Hypothalamus (tissue), 51 donors: ENCODE measurements at regions not wholly inside any gene's neighbourhood (a gene's known extent, or its start where the extent isn't known, plus 50 kb on each side); places are given as distances from the start of the nearest gene placed in this dataset.

Experiments
- DNase-seq, 51 donors: peaks; one replicate each; lab custom pipeline; 2025; lab: John Stamatoyannopoulos, UW

DNA sequence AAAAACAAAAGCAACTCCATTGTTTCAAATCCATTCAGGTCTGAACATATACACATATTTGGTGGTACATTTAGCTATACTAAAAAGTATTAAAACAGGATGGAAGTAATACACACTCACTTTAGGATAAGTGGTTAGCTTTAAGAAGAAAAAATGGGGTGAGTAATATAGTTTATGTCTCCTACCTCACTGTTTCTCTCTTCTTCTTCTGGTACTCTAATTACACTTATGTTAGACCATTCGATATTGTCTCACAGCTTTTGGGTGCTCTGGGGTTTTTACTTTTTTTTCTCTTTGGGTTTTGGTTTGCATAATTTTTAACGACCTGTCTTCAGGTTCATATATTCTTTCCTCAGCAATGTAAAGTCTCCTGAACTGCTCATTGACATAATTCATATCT, 75.4 kb upstream of the AKAP13 start:
- no peak for DNase-seq

DNA sequence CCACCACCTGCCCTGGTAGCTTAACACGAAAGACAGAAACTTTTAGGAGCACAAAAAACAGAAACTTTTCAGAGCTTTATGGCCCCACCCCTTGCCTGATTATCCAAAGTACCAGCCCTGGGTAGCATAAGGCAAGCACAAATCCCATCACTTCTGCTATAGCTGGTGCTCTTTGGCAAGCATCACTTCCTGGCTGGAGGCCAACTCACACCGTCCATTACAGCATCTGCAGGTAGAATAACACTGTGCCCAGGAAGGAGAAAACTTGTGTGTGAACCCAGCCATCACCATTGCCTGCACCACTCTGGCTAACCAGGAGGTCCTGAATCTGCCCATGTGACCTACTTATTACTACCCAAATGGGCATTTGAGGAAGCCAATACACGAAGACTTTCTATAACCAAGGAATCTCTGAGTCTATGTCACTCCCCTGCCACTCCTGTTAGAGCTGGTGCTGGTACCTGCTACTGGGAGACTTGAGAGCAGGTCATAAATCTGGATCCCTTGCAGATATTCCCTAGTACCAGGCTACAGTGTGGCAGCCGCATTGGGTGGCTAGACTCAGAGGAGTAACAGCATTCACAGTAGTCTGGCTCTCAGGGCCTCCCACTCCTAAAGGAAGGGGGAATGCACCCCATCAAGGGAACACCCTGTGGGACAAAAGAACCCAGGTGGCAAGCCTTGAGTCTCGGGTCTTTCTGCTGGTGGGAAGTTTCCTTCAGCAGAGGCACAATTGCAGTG, 73.3 kb upstream of the AKAP13 start:
- no peak for DNase-seq

DNA sequence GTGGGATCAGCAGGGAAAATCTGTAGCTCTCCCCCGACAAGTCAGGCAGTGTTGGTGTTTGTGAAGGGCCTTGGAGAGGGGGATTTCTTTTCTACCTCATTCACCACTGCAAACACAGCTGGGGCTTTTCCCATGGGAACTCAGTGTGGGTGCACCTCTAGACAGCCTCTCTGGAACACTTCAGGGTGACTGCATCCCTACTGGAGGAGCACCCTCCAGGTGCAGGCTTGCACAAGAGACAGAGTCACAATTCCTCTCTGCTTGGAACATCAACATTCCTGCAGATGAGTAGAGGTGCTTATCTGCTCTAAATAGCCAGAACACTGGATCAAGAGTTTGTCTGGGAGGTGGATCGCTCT, 72.7 kb upstream of the AKAP13 start:
- DNase-seq, result no peak

DNA sequence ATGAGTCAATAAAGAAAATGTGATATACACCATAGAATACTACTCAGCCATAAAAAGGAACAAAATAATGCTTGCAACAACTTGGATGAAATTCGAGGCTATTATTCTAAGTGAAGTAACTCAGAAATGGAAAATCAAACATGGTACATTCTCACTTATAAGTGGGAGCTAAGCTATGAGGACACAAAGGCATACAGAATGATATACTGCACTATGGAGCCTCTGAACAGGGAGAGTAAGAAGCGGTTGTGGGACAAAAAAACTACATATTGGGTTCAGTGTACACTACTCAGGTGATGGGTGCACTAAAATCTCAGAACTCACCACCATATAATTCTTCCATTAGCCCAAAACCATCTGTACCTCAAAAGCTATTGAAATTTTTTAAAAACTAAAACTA, 68.8 kb upstream of the AKAP13 start:
- DNase-seq, result no peak

DNA sequence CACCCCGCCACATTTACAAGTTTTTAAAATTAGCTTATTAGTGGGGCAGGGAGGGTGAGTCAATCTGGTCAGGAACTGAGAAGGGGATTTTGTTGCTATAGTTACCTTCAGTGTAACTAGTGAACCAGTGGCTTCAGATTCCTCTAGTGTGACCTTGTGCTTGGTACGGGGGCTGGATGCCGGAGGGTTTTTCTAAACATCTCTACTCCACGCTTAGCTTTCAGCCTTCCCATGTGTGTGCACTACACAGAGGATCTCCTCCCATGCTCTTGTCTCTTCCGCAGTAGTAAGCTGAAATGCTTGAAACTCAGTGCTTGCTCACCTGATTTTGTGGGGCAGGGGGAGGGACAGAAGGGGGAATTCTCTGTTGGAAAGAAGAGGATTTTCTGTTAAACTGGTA, 67.9 kb upstream of the AKAP13 start:
- no peak for DNase-seq

DNA sequence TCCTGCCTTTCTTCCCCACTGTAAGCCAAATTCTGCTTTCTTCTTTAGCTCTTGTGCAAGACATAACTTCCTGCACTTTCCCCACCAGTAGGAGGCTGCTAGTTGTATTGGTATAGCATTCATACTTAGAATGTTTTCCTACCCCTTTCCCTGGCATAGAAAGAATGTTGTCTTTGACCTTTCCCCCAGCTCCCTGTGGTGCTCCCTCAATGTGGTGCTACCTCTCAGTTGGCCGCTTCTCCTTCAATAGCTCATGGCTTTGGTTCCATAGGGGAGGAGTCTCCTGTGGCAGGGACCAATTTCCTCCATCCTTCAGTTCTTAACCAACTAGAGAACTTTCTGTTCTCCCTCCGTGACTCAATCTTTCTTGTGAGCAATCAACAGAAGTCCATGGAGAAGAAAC, 67.5 kb upstream of the AKAP13 start:
- no peak for DNase-seq

DNA sequence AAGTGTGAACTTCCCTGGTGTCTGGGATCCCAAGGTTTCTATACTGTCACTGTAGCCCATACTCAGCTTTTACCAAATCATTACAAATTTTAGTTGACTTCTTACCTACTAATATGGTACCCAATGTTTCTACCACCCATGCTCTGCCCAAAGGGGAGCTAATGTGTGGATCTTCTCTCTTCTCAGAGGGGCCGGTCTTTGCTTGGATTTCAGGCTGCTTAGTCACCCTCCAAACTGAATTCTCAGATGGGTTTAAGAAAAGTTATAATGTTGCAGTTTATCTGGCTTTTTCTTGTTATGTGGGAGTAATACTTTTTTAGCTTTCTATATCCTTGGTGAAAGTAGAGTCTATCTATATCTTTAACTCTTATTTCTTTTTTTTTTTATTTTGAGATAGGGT, 67.1 kb upstream of the AKAP13 start:
- no peak for DNase-seq

DNA sequence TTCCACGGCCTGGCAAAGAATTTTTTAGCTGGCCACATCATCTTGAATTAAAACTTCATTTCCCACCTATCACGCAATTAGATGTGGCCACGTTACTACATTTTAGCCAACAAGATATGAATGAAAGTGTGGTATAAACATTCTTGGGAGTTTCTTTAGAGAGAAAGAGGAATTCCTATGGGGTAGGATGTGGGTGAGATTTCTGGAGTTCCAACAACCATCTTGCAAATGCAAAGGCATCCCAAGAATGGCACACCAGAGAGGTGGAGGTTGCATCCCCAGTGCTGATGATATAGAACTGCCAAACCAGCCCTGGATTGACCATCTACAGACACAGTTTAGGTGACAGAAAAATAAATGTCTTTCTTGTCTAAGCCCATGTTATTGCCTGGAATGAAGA, 66.3 kb upstream of the AKAP13 start:
- no peak for DNase-seq

DNA sequence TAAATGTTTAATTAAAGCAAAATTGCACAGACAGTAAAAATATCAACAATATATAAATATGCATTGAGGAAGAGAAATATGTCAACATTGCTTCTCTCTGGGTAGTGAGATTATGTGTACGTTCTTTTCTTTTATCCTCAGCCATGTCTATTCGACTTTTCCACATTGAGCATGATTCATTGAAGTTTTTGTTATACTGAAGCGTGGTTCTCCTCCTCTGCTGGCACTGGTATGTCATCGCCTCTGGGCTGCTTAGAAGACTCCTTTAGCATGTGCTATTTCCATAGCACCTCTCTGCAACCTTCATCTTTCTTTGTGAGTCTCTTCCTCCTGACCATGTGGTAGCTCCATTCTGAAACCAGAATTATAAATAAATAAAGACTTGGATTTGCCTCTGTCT, 65.8 kb upstream of the AKAP13 start:
- no peak for DNase-seq

DNA sequence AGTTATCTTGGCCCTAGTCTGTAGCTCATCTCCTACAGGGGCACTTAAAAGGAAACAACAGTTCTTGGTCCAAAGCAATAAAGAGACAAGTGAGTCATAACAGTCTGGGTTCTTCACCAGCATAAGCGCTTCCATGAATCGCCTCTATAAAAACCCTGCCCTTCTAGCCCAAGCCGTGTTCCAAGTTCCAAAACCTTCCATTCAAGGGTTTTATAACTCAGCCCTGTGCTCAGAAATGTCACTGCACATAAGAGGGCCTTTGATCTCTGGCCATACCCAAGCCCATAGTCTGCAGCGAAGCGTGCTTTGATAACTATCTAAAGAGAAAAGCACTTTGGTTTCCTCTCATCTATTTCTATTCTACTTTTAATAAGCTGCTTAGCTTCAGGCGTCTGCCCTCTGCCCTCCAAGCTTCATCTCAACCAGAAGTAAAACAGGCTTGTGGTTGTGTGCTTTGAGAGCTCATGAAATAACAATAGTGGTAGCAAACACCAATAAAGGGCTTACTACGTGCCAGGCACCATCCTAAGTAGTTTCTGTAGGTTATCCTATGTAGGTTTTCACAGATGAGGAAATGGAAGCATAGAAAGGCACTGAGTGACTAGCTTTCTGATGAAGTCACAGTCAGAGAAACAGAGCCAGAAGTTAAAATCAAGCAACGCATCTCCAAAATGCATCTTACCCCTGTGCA, 64.0 kb upstream of the AKAP13 start:
- DNase-seq, result no peak

DNA sequence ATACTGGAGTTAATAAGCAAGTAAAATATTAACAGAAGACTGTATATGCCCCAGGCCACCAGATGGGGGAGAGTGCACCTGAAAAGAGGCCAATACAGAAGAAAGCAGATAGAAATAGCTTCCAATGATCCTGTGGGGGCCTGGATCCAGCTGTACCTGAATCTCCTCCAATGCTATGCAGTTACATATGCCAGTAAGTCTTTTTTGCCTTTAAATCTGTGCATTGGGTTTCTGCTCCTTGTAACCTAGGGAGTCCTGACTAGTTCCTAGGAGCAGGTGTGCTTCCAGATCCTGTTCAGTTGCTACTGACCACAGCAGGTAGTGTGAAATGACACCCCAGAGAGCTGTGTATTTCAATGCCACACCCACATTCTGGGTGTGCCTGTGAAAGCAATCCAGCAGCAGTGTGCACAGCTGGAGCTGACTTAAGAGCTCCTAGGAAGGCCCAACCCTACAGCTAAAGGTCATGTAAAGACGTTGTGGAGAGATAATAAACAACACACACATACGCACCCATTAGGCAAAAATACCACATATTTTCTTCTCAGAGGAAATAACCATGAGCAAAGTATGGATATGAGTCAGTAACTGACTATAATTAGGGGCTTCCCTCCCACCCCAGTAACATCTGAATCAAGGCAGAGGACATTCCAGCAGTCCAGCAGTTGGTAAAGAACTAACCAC, 62.2 kb upstream of the AKAP13 start:
- DNase-seq, result no peak

DNA sequence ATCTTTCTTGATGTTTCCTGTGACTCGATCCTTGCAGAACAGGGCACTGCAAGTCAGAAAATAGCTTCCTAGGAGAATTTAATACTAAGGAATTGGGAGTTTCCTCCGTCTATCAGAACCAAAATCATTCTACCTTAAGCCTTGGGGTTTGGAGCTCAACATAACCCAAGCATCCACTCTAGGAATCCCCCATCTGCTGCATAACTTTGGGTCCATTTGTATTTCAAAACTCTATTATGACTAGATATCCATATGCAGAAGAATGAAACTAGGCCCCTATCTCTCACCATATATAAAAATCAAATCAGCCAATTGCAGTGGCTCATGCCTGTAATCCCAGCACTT, 61.7 kb upstream of the AKAP13 start:
- no peak for DNase-seq

DNA sequence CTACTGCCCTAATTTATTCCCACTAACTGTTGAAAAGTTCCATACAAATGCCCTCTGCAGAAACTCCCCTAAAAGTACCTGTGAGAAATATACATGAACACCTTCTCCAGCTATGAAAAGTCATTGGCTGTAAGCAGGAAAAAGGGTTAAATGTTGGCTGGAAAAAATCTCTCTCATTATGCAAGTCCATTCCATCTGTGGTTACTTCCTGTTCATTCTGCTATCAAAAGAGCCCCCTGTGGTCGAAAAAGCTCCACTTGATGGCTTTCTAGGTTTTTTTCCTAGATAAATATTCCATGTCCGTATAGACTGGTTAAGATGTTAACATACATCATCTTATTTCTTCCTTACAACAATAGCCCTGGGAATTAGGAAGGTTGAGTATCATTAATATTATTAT, 56.2 kb upstream of the AKAP13 start:
- no peak for DNase-seq

DNA sequence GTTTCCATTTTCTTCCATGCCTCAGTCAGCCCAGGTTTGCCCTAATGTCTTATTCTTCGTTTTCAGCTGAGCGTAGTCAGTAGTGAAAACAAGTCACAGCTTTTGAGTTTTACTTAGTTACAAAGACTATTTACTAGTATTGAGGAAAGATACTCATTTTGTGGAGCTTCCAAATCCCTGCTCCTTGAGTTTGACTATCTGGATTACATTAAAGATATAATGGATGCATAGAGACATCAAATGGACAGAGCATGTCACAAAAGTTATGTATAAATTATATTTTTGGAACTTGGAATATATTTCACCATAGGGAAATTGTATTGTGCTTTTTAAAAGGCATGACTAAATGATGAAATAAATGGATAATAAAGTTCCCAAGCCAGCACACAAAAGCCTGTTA, 54.6 kb upstream of the AKAP13 start:
- no peak for DNase-seq

DNA sequence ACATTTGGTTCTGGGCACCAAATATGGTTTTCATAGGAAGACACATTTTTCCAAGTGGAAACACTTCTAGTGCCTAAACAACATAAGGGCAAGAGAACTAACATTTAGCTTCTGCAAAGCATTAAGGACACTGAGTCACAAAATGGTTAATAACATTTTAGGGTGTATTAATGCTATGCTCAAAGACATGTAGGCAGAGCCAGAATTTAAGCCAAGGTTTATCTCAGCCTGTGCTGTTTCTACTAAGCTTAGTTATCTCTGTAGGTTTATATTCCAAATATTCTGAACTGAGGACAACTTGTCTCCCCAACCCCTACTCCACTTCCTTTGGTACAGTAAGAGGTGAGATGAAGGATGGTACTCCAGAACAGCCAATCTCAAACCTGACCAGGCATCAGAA, 54.1 kb upstream of the AKAP13 start:
- DNase-seq, result no peak

DNA sequence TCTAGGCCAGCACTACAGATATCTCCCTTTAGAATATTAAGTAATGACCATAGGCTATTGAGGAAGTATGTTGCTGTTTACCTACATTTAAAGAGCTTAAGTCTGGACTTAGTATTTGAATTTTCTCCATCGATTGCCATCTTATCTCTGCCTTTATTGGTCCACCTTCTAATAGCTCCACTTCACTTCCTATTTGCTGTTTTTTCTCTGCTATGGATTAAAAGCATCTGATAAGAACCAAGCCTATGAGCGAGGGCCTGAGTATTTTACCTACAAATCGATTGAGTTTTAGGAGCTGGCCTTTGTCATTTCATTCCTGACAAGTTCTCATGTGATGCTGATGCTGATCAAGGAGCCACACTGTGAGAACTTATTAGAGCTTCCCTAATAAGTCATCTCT, 52.6 kb upstream of the AKAP13 start:
- no peak for DNase-seq

DNA sequence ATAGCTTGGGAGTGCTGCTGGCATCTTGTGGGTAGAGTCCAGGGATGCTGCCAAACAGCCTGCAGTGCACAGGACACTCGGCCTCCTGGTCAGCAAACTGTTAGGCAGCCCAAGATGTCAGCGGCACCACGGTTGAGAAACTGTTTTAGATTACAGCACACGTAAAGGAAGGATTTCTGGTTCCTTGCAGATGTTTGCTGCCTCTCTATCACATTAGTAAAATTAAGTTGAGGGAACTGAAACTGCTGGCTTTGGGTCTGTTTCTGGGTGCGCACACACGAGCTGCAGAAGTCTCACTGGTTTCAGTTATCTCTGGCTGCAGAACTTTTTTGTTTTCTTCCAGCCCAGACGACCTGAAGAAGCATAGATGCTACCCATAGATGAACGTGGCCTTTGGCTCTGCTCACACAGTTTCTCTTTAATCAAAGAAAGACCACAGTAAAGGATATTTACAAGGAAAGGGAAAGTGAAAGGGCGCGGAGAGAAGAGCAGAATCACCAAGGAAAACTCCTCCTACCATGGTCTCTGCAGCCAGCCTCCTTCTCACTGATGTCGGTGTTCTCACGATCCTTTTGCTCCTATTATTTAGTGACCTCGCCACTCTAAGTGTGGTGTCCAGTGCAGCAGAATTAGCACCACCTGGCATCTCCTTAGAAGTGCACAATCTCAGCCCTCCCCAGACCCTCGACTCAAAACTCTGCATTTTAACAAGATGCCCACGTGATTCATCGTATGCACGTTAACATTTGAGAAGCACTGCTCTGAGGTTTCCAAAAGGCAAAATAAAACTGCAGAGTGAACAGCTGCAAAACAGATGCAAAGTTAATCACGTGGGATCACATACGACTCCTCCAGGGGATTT, 50.6 kb upstream of the AKAP13 start:
- DNase-seq, result peak in 9 of 51 donors; percentile 0 to 35 (median 9)
